GM10266 (cell line): ENCODE measurements at regions not wholly inside any gene's neighbourhood (a gene's known extent, or its start where the extent isn't known, plus 50 kb on each side); places are given as distances from the start of the nearest gene placed in this dataset.
A peak's percentile ranks its signal among the peaks of the same experiment; 100 is the strongest.

Experiments used
- DNase-seq: peaks from one replicate; pipeline ENCODE4 v3.0.0; 2012; ENCODE audit errors: extremely low spot score
- TF ChIP-seq, protein P1 (sequence below): IDR thresholded peaks from 2 replicates; pipeline ENCODE4 v1.5.1; 2012; ENCODE audit warnings: mild to moderate bottlenecking, low read depth; ENCODE audit not compliant: control insufficient read depth, insufficient read depth; ENCODE audit errors: missing control alignments

DNA sequence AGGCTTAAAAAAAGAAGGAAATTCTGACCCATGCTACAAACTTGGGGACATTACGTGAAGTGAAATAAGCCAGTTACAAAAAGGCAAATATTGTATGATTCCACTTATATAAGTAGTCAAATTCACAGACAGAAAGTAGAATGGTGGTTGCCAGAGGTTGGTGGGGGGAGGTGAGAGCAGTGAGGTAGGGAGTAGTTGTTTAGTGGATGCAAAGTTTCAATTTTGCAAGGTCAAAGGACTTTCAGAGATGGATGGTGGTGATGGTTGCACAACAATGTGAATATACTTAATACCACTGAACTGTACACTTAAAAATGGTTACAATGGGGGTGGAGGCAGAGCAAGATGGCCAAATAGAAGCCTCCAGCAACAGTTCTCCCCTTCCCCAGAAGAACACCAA is 86.2 kb upstream of the PLXNC1 start:
- DNase-seq: no peak
- TF ChIP-seq, protein P1, sequence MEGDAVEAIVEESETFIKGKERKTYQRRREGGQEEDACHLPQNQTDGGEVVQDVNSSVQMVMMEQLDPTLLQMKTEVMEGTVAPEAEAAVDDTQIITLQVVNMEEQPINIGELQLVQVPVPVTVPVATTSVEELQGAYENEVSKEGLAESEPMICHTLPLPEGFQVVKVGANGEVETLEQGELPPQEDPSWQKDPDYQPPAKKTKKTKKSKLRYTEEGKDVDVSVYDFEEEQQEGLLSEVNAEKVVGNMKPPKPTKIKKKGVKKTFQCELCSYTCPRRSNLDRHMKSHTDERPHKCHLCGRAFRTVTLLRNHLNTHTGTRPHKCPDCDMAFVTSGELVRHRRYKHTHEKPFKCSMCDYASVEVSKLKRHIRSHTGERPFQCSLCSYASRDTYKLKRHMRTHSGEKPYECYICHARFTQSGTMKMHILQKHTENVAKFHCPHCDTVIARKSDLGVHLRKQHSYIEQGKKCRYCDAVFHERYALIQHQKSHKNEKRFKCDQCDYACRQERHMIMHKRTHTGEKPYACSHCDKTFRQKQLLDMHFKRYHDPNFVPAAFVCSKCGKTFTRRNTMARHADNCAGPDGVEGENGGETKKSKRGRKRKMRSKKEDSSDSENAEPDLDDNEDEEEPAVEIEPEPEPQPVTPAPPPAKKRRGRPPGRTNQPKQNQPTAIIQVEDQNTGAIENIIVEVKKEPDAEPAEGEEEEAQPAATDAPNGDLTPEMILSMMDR: no peak

DNA sequence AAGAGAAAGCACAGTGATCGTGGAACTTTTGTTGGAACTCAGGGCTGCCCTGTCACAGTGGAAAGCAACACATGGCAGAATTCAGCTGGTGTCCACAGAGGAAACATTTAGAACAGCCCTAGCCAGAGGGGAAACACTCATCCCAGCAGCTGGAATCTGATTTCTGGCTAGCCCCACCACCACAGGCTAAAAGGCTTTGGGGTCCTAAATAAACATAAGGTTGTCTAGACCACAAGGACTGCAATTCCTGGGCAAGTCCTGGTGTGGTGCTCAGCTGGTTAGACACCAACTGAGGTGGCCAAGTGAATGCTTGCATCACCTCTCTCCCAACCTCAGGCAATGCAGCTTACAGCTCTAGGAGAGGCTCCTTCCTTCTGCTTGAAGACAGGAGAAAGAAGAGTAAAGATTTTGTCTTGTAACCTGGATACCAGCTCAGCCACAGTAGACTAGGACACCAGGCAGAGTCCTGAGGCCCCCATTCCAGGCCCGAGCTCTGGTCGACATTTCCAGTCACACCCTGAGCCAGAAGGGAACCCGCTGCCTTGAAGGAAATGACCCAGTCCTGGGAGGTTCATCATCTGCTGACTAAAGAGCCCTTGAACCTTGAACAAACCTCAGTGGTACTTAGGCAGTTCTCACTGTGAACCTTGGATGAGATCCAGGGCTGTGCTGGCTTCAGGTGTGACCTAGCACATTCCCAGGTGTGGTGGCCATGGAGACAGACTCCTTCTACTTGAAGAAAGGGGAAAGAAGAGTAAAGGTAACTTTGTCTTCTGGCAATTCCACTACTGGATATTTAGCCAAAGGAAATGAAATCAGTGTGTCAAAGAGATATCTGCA is 85.4 kb upstream of the PLXNC1 start:
- TF ChIP-seq, protein P1: no peak
- no peak for DNase-seq

DNA sequence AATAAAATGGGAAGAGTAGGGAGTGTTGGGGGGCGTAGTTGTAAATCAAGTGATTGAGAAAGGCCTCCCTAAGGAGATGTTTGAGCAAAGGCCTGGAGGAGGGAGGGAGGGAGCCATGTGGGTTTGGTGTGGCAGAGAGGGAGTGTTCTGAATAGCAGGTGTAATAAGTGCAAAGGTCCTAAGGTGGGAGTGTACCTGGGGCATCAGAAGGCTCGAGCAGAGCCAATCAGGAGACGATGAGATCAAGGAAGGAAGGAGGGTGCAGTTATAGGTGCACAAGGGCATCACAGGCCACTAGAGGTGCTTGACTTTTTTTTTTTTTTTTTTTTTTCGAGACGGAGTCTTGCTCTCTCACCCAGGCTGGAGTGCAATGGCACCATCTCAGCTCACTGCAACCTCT is 77.9 kb upstream of the PLXNC1 start:
- no peak for DNase-seq
- TF ChIP-seq, protein P1: no peak

DNA sequence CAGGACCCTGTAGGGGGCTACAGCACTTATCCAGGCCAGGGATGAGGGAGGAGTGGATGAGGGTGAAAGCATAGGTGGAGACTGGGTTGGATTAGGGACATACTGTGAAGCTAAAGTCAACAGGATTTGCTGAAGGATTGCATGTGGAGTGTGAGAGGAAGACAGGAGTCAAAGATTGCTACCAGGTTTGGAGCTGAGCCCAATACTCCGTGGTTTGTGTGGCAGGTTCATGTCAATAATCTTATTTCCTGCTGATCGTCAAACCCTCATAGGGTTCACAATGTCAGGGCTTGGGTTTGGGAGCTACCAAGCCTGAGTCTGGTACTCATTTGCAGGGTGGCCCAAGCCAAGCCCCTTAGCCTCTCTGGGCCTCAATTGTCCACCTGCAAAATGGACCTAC is 77.1 kb upstream of the PLXNC1 start:
- DNase-seq: no peak
- TF ChIP-seq, protein P1: no peak

DNA sequence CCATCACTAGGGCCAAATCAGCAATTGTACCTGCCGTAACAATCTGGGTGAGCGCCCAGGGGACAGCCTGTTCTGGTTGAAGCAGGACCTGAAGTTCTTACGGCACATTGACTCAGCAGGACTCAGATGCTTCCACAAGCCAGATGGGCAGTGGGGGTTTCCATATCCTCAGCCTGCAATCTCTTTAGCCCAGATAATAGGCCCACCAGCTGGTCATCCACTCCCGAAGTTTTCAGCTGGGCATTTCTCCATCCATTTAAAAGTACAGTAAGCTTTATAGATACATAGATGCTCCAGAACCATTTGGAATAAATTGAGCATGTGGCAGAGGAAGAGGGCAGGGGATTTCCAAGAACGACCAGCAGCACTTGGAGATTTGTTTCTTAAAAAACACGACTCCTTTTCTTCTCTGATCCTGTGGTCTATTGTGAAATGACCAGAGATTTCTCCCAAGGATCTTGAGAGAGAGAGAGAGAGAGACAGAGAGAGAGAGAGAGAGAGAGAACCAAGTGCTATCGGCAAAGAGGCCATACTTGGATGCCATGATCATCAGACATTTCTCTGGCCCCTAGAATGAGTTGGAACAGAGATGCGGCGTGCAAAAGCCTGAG is 74.8 kb upstream of the PLXNC1 start:
- no peak for DNase-seq
- TF ChIP-seq, protein P1: no peak

DNA sequence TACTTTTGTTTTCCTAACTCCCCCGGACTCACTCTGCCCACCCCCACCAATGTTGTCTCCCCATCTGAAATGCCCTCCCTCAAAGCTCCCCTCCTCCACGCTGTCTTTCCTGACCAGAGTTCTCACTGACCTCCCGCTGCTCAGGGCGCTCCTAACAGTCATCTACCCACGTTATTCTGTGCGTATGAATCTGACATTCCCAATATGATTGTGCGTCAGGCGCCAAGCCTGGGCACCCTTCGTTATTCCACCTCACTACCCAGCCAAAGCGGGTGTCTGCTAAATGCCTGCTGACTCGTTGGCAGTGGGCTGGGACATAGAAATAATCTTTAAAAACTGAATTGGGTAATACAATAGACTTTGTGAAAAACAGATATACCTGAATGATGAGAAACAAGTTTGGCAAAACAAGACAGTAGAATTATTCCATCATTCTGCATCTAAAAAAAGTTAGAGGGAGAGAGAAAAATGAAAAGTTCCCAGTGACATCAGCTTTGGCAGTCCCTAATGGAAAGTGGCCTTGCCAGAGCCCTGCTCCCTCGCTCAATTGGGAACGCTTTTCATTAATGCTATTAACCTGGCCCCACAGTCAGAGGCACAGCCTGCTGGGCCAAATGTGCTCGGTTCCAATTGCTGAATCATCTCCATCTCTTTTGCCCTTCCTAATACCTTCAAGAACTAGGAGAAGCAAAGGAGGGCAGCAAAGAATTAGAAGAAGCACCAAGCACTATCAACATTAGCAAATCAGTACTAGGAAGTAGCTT is 74.0 kb upstream of the PLXNC1 start:
- TF ChIP-seq, protein P1: no peak
- no peak for DNase-seq

DNA sequence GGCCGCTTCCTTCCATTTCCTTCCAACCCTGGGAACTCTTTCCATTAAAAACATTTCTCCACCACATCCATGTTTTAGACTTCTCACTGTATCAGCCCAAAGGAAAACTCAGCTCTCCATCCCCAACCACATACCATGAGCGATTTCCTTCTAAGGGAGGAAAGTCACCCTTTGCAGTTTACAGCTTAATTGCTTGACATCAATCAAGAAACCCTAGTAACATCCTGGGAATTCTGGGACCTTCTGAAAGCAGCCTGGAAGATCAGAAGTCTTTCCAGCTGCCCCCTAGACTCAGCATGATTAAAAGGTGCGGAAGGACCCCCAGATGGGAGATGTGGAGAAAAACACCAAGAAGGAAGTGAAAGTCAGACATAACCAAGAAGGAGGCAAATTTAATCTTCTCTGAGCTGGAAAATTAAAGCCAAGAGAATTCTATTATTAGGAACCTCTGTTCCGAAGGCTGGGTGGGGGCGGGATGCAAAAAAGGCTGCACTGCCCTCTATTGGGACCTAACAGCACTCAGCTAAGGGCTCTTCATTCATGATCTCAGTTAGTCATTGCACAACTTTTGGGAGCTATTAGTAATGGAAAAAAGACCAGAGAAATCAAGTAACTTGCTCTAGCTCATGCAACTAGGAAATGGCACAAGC is 73.3 kb upstream of the PLXNC1 start:
- peak; percentile 35 for DNase-seq

More for the DNA sequence above, 73.3 kb upstream of the PLXNC1 start:
- TF ChIP-seq, protein P1: peak; percentile 53
